Peyer's patch (tissue), 4 donors: ENCODE measurements at regions not wholly inside any gene's neighbourhood (a gene's known extent, or its start where the extent isn't known, plus 50 kb on each side); places are given as distances from the start of the nearest gene placed in this dataset.

ENCODE experiments used
- DNase-seq, 3 donors: peaks; one replicate each; pipeline ENCODE4 v3.0.0-alpha.2; 2017 to 2019
- H3K27ac ChIP-seq, 4 donors: fragments of 200-600 bp; sonication (generic); one replicate each; pipeline ENCODE4 v1.5.1; 2016 to 2019
- H3K27me3 ChIP-seq, 2 donors: fragments of 200-600 bp; sonication (generic); one replicate each; pipeline ENCODE4 v1.5.1; 2019
- H3K36me3 ChIP-seq, 3 donors: fragments of 200-600 bp; sonication (generic); one replicate each; pipeline ENCODE4 v1.5.1; 2016 to 2019
- H3K4me1 ChIP-seq, 4 donors: fragments of 200-600 bp; sonication (generic); one replicate each; pipeline ENCODE4 v1.5.1; 2016 to 2019
- H3K4me3 ChIP-seq, 4 donors: fragments of 200-600 bp; sonication (generic); 1 replicate in 3 of 4; 2 replicates in 1 of 4; pipeline ENCODE4 v1.5.1; 2016 to 2019; ENCODE audit warnings: mild to moderate bottlenecking in 1 of 4
- H3K9me3 ChIP-seq, 4 donors: fragments of 200-600 bp; sonication (generic); one replicate each; pipeline ENCODE4 v1.5.1; 2016 to 2019; ENCODE audit warnings: mild to moderate bottlenecking in 1 of 4
- CTCF ChIP-seq, 6 experiments: fragments of 450-650 bp in 4 of 6; fragments of 200-600 bp in 2 of 6; sonication (generic) in 1 of 6; IDR thresholded peaks; one replicate each; pipeline ENCODE4 v1.5.1; 2017 to 2019; ENCODE audit warnings: antibody characterized with exemption in 6 of 6, mild to moderate bottlenecking in 3 of 6, moderate library complexity in 1 of 6
- POLR2A ChIP-seq, 2 donors: fragments of 450-650 bp; IDR thresholded peaks; one replicate each; pipeline ENCODE4 v1.5.1; 2017; ENCODE audit warnings: antibody characterized with exemption in 2 of 2, mild to moderate bottlenecking in 2 of 2, moderate library complexity in 2 of 2
- small RNA-seq, 2 donors: library from RNA; depleted of rRNA; stranded (forward); fragments of <200 nt; gene quantifications; one replicate each; pipeline ENCODE3, GENCODE V24; 2016

- Histone ChIP-seq H3K4me1 (no peaks in the 10 kb centered on the region), H3K9me3 (no peaks in the 10 kb centered on the region), H3K4me3 (no peak overlapping the region), H3K27me3 (no peaks in the 10 kb centered on the region), H3K27ac (no peak overlapping the region), H3K36me3 (no peaks in the 10 kb centered on the region)
- DNase-seq, result no peak
- TF ChIP-seq CTCF (IDR thresholded peaks at IDR 0.05) (no peak), POLR2A (IDR thresholded peaks at IDR 0.05) (no peak)
Observed at GRCh38 chr2:198219292-198219691, 414.9 kb downstream of the PLCL1 start.

GRCh38 chr2:198214114-198214596 is 409.8 kb downstream of the PLCL1 start:
- Histone ChIP-seq H3K36me3 (no peaks in the 10 kb centered on the region), H3K27me3 (no peaks in the 10 kb centered on the region), H3K4me3 (no peak overlapping the region), H3K27ac (no peak overlapping the region), H3K4me1 (no peaks in the 10 kb centered on the region), H3K9me3 (no peaks in the 10 kb centered on the region)
- no peak for DNase-seq
- no peak for TF ChIP-seq CTCF (IDR thresholded peaks at IDR 0.05)
- TF ChIP-seq POLR2A (IDR thresholded peaks at IDR 0.05), result no peak

GRCh38 chr2:198213253-198213652 is 408.9 kb downstream of the PLCL1 start:
- H3K27ac ChIP-seq, result no peak overlapping the region
- DNase-seq, result no peak
- no peak for TF ChIP-seq POLR2A (IDR thresholded peaks at IDR 0.05)
- TF ChIP-seq CTCF (IDR thresholded peaks at IDR 0.05), result no peak

GRCh38 chr2:198211706-198212105 is 407.3 kb downstream of the PLCL1 start:
- DNase-seq, result no peak
- Histone ChIP-seq H3K27ac (no peak overlapping the region), H3K4me1 (no peaks in the 10 kb centered on the region), H3K9me3 (no peaks in the 10 kb centered on the region), H3K27me3 (no peaks in the 10 kb centered on the region), H3K36me3 (no peaks in the 10 kb centered on the region), H3K4me3 (no peak overlapping the region)
- no peak for TF ChIP-seq POLR2A (IDR thresholded peaks at IDR 0.05)
- TF ChIP-seq CTCF (IDR thresholded peaks at IDR 0.05), result no peak

More at GRCh38 chr2:198213253-198213652, 408.9 kb downstream of the PLCL1 start:
- H3K9me3 ChIP-seq, result no peaks in the 10 kb centered on the region
- no peak overlapping the region for H3K4me3 ChIP-seq
- H3K36me3 ChIP-seq, result no peaks in the 10 kb centered on the region
- no peaks in the 10 kb centered on the region for H3K4me1 ChIP-seq
- H3K27me3 ChIP-seq, result no peaks in the 10 kb centered on the region

- Histone ChIP-seq H3K36me3 (no peaks in the 10 kb centered on the region), H3K27ac (no peak overlapping the region), H3K9me3 (no peaks in the 10 kb centered on the region), H3K27me3 (no peaks in the 10 kb centered on the region), H3K4me1 (no peaks in the 10 kb centered on the region), H3K4me3 (no peak overlapping the region)
- TF ChIP-seq CTCF (IDR thresholded peaks at IDR 0.05) (no peak), POLR2A (IDR thresholded peaks at IDR 0.05) (no peak)
- no peak for DNase-seq
Observed at GRCh38 chr2:198203336-198204069, 399.1 kb downstream of the PLCL1 start.

Small RNAs in the stretch of these regions (small RNA-seq; reads per million reads assigned to genes)
- 0 reads per million in 2 donors for gene RNU7-147P
